ENCODE measurements at regions not wholly inside any gene's neighbourhood (a gene's known extent, or its start where the extent isn't known, plus 50 kb on each side); places are given as distances from the start of the nearest gene placed in this dataset.
"Not testable (repeated sequence)": the region's sequence is repeated elsewhere in the genome, so short reads cannot be mapped to it uniquely, and the experiment has no call there.

DNA sequence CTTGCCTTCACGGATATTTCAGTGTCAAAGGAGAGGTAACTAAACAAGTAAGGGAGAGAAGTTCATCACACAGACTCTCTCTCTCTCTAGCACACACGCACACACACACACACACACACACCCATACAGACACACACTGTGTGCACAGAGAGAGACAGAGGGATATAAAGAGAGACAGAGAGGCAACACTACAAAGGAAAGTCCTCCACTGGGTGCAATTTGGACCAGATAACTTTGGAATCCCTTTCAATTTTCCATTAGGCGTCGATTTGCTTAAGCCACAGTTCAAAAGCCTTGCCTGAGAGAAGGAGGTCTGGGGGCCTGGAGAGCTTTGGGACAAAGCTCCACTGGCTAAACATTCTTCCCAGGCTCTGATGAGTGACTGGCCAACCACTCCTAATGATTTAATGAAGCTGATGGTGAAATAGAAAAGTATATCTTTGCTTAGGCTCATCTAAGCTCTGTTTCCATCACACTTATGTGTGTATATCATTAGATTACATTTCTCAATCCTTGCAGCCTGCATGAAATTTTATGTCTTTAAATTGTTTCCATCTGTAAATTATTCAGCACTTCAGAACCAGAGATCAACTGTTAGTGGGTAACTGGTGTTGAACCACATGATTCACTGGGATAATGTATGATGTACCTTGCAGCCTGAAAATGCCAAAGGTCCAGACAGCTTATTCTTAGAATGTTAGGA is 180.8 kb downstream of the MAGEB17 start:
- no peak overlapping the region for H3K27ac ChIP-seq
- TF ChIP-seq, protein P1, sequence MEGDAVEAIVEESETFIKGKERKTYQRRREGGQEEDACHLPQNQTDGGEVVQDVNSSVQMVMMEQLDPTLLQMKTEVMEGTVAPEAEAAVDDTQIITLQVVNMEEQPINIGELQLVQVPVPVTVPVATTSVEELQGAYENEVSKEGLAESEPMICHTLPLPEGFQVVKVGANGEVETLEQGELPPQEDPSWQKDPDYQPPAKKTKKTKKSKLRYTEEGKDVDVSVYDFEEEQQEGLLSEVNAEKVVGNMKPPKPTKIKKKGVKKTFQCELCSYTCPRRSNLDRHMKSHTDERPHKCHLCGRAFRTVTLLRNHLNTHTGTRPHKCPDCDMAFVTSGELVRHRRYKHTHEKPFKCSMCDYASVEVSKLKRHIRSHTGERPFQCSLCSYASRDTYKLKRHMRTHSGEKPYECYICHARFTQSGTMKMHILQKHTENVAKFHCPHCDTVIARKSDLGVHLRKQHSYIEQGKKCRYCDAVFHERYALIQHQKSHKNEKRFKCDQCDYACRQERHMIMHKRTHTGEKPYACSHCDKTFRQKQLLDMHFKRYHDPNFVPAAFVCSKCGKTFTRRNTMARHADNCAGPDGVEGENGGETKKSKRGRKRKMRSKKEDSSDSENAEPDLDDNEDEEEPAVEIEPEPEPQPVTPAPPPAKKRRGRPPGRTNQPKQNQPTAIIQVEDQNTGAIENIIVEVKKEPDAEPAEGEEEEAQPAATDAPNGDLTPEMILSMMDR (IDR thresholded peaks at IDR 0.05) = no peak
- DNase-seq (ENCODE audit: low spot score) = no peak
- no peak overlapping the region for H3K4me3 ChIP-seq

DNA sequence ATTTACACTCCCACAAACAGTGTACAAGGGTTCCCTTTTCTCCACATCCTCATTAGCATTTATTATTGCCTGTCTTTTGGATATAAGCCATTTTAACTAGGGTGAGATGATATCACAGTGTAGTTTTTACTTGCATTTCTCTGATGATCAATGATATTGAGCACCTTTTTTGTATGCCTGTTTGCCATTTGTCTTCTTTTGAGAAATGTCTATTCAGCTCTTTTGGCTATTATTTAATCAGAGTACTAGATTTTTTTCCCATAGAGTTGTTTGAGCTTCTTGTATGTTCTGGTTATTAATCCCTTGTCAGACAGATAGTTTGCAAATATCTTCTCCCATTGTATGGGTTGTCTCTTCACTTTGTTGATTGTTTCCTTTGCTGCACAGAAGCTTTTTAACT is 190.6 kb downstream of the MAGEB17 start:
- H3K4me3 ChIP-seq = no peak overlapping the region
- TF ChIP-seq, protein P1 (IDR thresholded peaks at IDR 0.05) = no peak
- no peak for DNase-seq (ENCODE audit: low spot score)
- no peak overlapping the region for H3K27ac ChIP-seq

DNA sequence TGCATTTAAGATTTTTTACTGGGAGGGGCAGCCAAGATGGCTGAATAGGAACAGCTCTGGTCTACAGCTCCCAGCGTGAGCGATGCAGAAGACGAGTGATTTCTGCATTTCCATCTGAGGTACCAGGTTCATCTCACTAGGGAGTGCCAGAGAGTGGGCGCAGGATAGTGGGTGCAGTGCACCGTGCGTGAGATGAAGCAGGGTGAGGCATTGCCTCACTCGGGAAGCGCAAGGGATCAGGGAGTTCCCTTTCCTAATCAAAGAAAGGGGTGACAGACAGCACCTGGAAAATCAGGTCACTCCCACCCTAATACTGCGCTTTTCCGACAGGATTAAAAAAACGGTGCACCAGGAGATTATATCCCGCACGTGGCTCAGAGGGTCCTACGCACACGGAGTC is 192.8 kb downstream of the MAGEB17 start:
- not testable (repeated sequence) for H3K4me3 ChIP-seq; H3K27ac ChIP-seq; DNase-seq (ENCODE audit: low spot score)

GRCh38 chrX:16368696-16369095 is 201.4 kb downstream of the MAGEB17 start:
- no peak overlapping the region for H3K4me3 ChIP-seq
- H3K27ac ChIP-seq = no peak overlapping the region
- TF ChIP-seq, protein P1 (IDR thresholded peaks at IDR 0.05) = no peak
- DNase-seq (ENCODE audit: low spot score) = no peak

GRCh38 chrX:16376056-16376455 is 208.8 kb downstream of the MAGEB17 start:
- Histone ChIP-seq H3K4me3 (no peak overlapping the region), H3K27ac (no peak overlapping the region)
- DNase-seq (ENCODE audit: low spot score) = no peak
- TF ChIP-seq, protein P1 (IDR thresholded peaks at IDR 0.05) = no peak

GRCh38 chrX:16386126-16386525 is 218.8 kb downstream of the MAGEB17 start:
- TF ChIP-seq, protein P1 (IDR thresholded peaks at IDR 0.05) = no peak
- Histone ChIP-seq H3K27ac (no peak overlapping the region), H3K4me3 (no peak overlapping the region)
- no peak for DNase-seq (ENCODE audit: low spot score)

DNA sequence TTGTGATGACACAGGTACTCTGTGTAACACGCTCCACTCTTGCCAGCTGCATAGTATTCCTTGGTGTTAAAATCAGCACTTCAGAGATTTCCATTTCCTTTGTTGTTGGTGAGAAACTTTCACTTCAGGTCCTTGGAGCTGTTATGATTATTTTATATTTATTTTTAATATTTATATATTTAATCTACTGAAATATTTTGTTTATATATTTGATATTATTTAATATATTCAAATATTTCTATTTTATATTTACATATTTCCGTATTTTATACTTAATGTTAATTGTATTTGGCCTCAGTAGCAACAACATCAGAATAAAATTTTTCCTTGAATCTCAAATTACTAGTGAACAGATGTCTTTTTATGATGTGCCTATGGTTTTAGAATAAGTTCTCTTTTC is 225.3 kb downstream of the MAGEB17 start:
- Histone ChIP-seq H3K4me3 (no peak overlapping the region), H3K27ac (no peak overlapping the region)
- no peak for DNase-seq (ENCODE audit: low spot score)
- TF ChIP-seq, protein P1 (IDR thresholded peaks at IDR 0.05) = no peak
